HS-5 (cell line): ENCODE measurements at regions not wholly inside any gene's neighbourhood (a gene's known extent, or its start where the extent isn't known, plus 50 kb on each side); places are given as distances from the start of the nearest gene placed in this dataset.

ENCODE experiments used
- DNase-seq: peaks from one replicate; pipeline ENCODE4 v3.0.0-alpha.2; 2012; ENCODE audit warnings: low read depth

DNA sequence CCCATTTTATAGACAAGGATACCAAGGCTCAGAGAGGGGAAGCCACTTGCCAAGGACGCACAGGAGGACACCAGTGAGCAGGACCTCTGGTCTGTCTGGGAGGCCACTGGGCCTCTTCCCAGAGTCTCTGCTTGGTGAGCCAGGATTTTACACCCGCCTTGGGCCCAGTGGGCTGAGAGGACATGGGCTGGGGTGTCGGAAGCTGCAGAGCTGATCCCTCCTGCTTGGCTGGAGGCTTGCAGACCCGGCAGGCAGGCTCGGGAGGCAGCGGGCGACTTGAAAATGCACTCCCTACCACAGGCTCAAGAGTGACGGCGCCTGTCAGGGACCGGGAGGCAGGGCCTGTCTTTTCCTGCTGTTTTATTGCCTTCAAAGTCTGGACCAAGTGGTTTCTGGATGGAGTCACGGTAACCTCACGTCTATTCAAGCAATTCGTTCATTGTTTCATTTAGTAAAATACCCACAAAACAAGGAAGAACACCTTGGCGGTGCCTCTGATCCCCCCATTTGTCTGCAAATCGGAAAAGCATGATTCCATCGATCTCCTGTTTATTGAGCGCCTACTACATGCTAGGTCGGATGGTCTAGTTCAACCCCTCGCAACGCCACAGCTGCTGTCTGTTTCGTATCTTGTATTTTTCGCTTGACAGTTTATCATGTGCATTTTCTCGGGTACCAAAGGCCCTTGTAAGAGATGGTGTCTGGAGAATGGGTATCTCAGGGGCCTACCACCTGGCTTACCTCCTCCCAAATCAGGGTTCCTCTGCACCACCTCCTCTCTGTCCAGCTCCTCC lies 108.1 kb upstream of the IER5L start:
- no peak for DNase-seq

DNA sequence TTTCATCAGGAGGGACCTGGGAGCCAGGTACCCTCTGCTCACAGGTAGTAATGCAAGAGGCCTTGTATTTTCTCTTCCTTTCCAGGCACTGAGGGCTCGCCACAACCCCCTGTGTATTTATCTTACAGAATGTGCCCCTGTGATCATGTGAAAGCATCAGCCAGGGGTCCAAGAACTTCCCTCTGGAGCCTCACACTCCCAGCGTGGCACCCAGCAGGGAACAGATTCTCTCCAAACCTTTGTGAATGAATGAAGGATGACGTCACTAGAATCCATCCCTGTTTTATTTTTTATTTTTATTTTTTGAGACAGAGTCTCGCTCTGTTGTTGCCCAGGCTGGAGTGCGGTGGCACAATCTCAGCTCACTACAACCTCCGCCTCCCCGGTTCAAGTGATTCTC lies 107.3 kb upstream of the IER5L start:
- no peak for DNase-seq

DNA sequence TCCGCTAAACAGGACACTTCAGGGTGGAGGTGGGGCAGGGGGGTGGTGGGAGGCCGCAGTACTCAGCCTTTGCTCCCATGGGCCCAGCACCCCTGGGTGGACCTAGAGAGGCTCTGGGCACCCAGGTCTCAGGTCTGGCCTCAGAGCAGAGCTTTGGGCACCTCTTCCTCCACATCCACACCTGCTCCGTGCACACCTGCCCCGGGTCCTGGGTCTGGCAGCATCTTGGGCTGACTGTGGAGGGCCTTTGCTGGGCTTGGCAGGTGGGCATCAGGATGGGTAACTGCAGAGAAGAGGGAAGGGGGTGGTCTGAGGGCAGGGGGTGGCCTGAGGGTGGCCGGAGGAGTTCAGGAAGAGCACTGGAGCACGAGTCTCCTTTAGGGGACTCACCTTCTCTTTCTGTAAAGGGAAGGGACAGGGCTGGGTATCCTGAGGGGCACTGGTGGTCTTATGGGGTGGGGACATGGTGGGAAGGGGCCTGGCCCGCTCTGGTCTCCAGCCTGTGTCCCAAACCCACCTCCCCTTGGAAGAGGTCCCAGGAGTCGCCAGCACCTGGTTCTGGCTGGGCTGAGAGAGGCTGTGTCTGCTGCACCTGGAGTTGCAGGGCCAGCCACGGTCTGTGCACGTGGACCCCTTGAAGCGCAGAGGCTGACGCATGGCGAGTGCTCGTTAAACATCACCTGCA lies 106.7 kb upstream of the IER5L start:
- no peak for DNase-seq

DNA sequence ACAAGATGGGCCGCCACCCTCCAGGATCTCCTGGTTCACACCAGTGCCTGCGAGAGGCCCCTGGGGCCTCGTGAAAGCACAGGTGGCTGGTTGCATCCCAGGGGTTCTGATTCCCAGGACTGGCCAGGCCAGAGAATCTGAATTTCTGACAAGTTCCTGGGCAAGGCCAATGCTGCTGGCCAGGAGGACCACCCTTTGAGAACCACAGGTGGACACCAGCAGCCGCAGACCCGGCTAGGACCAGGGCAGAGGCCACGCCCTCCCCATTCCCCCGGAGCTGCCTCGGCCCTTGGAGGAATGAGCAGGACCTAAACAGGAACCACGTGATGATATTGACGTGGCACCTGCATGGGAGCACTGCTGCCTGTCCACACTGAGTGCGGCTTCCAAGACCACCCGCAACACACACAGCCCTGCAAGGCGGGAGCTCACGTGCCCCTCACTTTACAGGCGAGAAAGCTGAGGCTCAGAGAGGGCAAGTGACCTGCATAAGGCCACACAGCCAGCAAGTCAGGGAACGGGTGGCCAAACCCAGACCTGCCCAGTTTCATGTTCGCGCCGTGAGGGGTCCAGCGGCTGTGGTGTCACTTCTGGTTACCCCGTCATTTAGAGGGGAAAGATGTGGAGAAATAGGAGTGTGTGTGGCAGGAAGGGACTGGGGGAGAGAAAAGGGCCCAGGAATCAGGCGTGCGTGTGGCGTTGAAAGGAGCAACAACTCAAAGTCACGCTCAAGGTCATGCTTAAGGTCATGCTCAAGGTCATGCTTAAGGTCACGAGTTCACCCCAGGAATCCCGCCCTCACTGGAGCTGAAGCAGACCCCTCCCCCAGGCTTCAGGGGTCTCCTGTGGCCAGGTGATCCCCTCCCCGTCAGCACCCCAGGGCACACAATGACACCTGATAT lies 105.9 kb upstream of the IER5L start:
- no peak for DNase-seq

DNA sequence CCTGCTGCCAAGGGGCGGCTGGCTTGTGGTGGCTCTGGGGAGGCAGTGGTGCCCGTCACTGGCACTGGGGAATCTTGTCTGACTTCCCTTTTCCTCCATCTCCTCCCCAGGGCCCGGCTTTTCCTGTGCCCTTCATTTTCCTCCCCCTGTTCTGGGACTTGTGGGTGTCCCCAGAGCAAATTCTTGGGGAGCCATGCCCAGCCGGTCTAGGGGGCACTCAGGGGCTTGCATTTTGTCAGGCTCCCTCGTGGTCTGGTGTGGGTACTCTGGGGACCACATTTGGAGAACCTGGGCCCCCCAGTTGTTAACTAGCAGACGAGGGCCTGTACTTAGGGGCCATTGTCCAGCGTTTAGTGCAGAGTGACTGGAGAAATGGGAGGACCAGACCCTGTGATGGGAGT lies 105.2 kb upstream of the IER5L start:
- no peak for DNase-seq

DNA sequence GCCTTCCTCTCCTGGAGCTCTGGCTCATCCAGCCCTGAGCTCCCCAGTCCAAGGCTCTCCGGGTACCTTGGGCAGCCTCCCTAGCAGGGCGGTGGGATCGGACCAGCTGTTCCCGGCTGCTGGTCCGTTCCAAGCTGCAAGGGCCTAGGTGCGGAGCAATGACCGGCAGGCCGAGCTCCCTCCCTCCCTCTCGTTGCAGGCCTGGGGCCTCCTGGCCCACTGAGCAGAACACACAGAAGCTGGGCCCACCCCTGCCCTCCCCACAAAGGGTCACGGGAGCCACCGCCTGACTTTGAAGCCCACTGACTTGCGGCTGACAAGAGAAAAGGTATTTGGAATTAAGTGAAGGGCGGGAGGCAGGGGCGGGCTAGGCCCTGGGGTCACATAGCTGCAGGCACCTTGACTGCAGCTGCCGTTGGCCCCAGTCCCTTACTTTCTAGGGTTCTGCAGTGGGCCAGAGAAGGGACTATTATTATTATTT lies 104.7 kb upstream of the IER5L start:
- no peak for DNase-seq

DNA sequence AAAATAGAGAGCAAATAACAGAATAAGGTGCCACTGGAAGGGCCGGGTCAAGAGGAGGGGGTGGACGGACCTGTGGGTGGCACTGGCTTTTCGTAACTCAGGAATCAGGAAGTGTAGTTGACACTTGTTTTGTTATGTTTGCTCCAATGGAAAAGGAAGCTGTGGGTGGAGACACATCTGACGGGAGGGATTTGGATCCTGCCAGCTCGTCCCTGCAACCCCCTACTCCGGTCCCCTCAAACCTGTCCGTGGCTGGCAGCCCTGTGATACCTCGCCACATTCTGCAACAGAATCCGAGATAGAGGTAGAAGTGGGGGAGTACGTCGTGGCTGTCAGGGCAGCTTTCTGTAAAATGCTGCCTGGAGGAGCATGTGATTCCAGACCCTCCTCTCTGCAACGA lies 104.2 kb upstream of the IER5L start:
- no peak for DNase-seq

DNA sequence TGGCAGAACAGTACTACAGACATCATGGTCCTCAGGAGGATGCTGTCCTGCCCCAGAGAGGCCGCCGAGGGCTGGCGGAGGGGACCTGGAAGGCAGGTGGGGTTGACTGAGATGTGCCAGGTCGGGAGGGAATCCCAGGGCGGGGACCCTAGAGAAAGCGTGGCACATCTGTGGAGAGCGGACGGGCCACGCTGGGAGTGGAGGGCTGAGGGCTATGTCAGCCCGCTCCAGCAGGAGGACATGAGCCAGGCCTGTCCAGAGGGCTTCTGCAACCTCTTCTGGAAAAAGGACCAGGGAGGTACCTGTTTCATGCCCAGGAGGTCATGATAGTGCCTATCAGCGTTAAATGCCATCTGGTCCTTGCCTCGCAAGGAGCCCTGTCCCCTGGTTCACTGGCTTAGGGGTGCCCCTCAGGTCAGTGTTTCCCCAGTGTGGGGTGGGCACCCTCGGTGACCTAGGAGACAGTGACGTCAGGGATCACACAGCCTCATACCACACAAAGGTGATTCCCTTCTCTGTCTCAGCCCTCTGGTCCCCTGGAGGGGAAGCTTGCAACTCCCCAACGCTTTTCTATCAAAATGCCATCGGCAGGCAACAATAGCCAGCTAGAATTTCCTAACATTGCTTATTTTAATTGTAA lies 103.6 kb upstream of the IER5L start:
- DNase-seq: no peak

DNA sequence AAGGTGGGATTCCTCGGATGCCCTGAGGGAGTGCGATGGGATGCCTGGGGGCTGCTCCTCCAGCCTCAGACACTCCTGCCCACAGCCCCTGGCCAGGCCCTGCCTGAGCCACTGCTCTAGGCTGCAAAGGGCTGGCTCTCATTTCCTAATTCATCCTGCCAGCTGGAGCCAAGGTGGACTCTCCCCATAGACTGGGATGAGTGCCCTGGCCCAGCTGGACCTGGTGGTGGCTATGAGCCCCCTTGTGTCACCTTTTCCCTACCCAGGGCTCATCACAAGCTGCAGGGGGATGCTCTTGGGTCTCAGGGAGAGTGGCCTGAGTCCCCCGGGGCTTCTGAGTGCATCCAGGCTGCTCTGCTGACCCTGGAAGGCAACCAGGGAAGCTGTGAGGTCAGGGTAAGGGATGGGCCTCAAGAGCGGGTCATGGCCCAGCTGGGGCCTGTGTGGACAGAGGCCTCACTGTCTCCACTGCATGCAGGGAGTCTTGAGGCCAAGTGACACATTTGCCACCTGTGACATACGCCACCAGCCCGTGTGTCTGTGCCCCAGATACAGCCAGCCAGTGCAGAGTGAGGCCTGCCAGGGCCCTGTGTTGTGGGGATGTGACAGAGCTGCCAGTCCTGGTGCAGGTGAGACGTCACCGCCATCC lies 102.7 kb upstream of the IER5L start:
- DNase-seq: no peak

DNA sequence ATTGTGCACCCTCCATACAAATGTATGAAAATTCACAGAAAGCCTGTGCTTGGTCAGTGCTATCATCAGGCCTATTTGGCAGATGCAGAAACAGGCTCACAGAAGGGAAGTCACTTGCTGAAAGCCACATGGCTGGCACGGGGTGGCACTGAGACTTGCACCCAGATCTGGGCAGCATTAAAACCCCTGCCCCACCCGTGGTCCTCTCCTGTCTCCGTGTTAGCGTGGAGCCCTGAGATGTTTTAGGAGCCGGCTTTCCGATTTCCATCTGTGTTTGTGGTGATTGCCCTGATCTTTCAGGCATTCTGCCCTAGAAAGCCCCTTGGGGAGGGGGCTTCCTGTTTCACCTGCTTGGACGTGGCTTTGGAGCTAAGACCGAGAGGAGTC lies 102.2 kb upstream of the IER5L start:
- DNase-seq: no peak

DNA sequence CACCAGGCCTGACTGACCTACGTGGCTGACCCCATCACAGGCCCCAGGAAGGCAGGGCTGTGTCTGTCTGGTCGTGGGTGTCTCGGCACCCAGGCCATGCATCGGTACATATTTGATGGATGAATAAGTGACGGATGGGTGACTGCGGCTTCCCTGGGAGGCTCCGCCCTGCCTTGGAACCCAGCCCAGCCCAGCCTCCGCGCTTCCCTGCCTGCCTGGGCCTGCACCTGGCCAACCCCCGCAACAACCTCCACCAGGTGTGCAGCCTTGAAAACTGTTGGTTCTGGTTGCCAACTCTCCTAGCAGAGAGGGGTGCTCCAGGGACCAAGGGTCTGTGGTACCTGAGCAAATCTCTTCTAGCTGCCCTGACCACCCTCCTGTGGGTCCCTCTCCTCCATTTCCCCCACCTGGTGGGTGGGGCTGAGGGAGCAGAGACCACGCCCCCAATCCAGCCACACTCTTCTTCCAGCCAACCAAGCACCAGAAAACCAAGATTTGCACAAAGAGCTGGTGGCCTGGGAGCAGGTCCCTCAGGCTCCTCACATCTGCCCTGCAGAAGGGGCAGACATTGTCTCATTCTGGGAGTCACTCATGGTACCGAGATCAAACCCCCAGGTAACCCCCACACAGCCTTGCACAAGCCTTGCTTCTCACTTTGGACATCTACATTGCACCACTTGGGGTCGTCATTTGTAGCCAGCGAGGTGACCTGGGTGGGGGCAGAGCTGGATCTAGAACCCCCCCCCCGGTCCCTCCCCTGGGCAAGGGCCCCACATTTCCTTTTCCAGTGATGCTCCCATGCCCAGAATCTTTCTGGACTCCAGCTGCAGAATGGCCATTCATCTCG lies 100.6 kb upstream of the IER5L start:
- no peak for DNase-seq

DNA sequence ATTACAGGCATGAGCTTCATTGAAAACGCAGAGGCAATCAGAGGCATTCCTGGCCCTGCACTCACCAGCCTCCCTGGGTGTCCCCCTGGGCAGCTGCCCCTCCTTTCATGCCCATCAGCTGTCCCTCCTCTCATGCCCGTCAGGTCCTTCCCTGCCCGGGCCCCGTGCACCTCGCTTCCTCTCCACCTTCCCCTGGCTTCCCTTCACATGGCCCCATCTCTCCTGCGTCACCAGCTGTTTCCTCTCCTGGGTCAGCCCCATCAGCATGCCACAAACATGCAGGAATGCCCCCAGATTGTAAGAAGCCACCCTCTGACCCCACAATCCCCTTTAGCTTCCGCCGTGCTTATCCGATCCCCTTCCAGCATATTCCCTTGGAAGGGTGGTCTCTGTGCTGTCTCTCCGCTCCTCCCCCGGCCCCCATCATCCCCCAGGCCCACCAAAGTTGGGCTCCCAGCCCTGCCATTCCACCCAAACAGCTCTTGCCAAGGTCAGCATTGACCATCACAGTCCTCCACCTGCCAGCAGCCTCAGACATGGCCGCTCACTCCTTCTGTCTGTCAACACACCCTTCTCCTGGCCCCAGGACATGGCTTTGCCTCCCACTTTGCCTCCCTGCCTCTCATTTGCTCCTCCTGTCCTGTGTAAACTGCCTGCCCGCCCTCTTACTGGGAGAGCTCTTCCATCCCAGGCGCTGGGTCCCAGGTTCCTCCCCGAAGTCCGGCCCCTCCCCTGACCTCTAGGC lies 98.6 kb upstream of the IER5L start:
- DNase-seq: no peak

DNA sequence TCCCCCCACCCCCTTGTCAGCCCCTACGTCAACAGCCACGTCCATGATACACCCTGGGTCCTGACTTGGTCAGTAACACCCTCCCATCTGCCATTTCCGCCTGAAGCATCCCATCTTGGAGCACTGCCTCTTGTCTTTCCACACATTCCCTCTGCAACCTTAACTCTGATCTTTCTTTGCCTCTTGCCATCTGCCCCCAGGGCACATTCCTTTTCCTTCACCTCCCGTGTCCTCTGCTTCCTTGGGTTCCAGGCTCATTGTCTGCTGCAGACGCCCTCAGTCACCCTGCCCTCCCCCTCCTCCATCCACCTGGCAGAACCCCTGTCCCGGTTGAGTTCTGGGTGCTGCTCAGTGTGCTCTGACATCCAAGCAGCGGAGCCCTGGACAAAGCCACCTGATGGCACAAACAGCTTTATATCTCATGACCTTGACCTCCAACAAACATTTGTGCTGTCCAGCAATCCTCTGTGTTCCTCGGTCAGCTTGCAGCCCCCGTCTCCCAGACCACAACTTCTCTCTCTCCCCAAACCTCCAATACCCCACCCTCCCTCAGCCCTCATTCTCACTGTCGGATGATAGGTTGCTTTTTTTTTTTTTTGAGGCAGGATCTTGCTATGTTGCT lies 97.7 kb upstream of the IER5L start:
- no peak for DNase-seq

DNA sequence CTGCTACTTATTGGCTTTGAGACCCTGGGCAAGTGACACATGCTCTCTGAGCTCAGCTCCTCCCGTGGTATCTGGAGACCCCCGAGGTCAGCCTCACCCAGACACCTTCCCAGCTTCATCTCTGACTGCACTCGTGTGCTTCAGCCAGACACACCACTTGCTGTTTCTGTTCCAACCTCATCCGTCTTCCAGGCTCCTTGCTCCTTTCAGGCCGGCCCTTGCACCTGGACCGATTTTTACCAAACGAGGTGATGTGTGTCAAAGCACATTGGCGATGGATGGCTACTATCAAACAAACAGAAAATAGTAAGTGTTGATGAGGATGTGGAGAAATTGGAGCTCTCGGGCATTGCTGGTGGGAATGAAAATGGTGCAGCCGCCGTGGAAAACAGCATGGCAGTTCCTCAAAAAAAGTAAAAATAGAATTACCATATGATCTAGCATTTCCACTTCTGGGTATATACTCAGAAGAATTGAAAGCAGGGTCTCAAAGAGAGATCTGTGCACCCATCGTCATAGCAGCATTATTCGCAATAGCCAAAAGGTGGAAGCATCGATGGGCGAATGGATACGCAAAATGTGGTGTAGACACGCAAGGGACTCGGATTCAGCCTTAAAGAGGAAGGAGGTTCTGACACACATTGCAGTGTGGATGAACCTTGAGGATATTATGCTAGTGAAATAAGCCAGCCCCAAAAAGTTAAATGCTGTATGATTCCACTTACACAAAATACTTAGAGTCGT lies 96.1 kb upstream of the IER5L start:
- DNase-seq: no peak

DNA sequence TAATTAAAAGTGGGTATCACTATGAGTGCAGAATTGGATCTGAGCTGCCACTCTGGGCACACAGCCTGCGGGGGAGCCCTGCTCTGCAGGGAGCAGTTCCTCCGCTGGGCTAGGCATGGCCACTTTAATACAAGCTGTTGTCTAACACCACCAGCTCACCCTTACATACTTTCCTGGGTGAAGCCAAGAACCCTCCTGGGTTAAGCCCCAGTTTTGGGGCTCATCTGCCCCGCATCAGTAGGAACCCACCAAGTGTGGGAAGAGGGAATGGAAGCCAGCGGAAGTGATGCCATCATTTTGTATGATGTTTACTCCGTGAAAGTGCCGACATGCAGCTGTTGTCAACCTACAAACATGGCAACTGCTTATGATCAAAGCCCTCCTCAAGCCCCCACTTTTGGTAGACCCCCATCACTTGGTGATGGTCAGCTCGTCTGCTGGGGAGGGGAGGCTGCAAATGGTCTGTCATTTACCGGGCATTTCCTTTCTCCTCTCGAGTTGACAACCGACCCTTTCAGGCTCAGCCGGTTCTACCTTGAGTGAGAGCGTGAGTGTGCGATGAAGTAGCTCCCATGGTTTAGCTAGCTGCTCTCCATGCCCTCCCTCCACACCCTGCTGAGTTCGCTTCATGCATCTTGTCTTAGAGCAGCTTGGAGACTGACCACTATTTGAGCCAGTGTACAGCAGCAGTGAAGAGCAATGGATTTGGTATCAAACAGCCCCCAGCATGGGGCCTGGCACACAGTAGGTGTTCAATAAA lies 95.3 kb upstream of the IER5L start:
- no peak for DNase-seq

DNA sequence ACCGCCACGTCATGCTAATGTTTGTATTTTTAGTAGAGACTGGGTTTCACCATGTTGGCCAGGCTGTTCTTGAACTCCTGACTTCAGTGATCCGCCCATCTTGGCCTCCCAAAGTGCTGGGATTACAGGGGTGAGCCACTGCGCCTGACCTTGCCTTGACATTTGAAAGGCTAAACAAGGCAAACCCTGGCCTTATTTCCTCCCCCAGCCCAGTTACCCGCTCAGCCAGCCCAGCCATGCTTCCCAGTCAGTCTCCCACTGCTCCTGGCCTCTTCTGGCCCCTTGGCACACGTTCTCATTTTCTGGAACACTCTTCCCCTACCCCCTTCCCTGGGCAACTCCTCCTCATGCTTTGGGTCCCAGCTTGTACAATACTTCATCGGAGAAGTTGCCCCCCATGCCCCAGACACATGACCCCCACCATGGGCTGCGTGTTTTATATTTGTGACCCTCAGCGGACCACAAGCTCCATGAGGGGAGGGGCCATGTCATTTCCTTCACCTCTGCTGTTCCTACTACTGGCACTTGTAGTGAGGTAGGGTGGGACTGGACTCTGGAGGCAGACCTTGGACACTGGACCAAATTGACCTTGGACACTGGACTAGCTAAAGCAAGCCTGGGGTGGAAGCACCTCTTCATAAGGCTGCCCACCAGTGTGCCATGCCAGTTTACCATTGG lies 94.4 kb upstream of the IER5L start:
- no peak for DNase-seq

DNA sequence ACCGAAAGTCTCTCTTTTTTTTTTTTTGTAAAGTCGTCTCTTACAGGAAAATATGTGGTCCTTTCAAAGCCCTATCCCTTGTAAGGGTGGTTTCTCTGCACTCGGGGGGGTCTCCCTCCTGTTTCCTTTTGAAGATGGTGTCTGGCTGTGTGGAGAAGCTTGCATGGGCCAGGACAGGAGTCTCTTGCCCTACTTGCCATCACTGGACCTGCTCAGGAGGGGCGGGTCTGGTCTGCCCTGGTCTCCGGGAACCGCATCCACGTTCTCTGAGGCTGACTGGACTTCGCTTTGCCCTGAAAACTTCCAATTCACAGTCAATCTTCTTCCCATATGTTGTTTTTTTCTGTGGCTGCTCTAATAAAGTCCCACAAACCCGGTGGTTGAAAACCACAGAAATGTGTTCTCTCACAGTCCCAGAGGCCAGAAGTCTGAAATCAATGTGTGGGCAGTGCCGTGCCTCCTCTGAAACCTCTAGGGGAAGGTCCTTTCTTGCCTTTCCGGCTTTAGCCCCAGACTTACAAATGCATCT lies 92.9 kb upstream of the IER5L start:
- DNase-seq: no peak
